ENCODE measurements at regions not wholly inside any gene's neighbourhood (a gene's known extent, or its start where the extent isn't known, plus 50 kb on each side); places are given as distances from the start of the nearest gene placed in this dataset.

DNA sequence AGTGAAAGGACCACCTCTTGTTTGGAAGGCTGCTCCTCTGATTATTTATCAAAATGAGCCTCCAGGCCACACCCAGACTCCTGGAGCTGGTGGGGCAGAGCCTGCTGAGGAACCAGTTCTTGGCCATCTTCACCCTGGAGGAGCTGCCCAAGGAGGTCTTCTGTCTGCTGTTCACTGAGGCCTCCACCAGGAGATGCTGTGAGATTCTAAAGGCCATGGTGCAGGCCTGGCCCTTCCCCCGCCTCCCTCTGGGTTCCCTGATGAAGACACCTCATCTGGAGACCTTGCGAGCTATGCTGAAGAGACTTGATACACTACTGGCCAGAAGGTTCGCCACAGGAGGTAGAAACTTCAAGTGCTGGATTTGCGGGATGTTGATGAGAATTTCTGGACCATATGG is 61.7 kb upstream of the GJA8 start:
- Histone ChIP-seq H3K9me3 (no peaks in the 10 kb centered on the region), H3K27ac (no peak overlapping the region), H3K27me3 (replicated peaks in 1 of 7) (peaks cover 0 to 5% (median 0%) of the 10 kb centered on the region in 7 donors), H3K4me1 (no peaks in the 10 kb centered on the region), H3K36me3 (no peaks in the 10 kb centered on the region), H3K4me3 (no peak overlapping the region)
- intact Hi-C loops (cut with DNase I; ENCODE audit: low total_unique reads) = no loop called here
- no peak for DNase-seq
- 70 to 99% (median 94%) methylated on average over 4 of the region's 4 CpGs for WGBS, 5 donors
- no peak for TF ChIP-seq POLR2AphosphoS5 (IDR thresholded peaks at IDR 0.05)
- no peak for TF ChIP-seq POLR2A (IDR thresholded peaks at IDR 0.05)
- TF ChIP-seq, protein P1, sequence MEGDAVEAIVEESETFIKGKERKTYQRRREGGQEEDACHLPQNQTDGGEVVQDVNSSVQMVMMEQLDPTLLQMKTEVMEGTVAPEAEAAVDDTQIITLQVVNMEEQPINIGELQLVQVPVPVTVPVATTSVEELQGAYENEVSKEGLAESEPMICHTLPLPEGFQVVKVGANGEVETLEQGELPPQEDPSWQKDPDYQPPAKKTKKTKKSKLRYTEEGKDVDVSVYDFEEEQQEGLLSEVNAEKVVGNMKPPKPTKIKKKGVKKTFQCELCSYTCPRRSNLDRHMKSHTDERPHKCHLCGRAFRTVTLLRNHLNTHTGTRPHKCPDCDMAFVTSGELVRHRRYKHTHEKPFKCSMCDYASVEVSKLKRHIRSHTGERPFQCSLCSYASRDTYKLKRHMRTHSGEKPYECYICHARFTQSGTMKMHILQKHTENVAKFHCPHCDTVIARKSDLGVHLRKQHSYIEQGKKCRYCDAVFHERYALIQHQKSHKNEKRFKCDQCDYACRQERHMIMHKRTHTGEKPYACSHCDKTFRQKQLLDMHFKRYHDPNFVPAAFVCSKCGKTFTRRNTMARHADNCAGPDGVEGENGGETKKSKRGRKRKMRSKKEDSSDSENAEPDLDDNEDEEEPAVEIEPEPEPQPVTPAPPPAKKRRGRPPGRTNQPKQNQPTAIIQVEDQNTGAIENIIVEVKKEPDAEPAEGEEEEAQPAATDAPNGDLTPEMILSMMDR (IDR thresholded peaks at IDR 0.05 in 8 of 11, conservative IDR thresholded peaks at IDR 0.05 in 3 of 11) = no peak

DNA sequence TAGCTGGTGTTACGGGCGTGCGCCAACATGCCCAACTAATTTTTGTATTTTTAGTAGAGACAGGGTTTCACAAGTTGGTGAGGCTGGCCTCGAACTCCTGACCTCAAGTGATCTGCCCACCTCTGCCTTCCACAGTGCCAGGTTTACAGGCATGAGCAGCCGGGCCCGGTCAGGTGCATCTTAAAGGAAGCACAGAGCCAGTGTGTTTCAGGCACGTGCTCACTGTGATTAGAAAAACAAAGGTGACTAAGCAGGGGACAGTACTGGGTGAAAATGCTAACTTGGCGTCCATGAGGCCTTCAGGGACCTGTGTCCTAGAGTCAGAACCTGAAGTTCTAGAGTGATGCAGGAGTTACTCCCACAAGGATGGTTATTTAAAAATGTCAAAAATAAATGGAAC is 60.0 kb upstream of the GJA8 start:
- no peaks in the 10 kb centered on the region for H3K9me3 ChIP-seq
- H3K4me1 ChIP-seq = no peaks in the 10 kb centered on the region
- H3K36me3 ChIP-seq = no peaks in the 10 kb centered on the region
- no peak overlapping the region for H3K4me3 ChIP-seq
- H3K27ac ChIP-seq = no peak overlapping the region
- intact Hi-C loops (cut with DNase I; ENCODE audit: low total_unique reads) = no loop called here
- no peak for DNase-seq
- TF ChIP-seq POLR2AphosphoS5 (IDR thresholded peaks at IDR 0.05) (no peak), POLR2A (IDR thresholded peaks at IDR 0.05) (no peak)
- TF ChIP-seq, protein P1 (IDR thresholded peaks at IDR 0.05 in 8 of 11, conservative IDR thresholded peaks at IDR 0.05 in 3 of 11) = no peak
- 88 to 95% (median 88%) methylated on average over 8 of the region's 8 CpGs for WGBS, 5 donors
- H3K27me3 ChIP-seq (replicated peaks in 1 of 7) = no peaks in the 10 kb centered on the region

DNA sequence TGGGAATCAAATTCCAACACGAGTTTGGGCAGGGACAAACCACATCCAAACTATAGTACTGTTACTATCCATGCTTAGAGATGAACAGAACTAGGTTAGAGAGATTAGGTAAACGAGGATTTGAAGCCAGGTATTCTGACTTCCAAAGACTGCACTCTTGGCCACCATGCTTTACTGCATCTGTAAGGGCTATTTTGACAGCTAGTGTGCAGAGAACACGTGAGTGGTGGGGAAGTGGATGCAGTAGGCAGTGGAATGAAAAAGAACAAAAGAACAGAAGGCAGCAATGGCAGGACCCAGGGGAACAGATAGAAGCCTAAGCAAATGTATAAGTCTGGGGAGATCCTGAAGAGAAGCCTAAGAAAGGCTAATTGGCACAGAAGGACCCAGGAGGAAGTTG is 59.1 kb upstream of the GJA8 start:
- Histone ChIP-seq H3K4me3 (no peak overlapping the region), H3K27me3 (replicated peaks in 1 of 7) (no peaks in the 10 kb centered on the region), H3K4me1 (no peaks in the 10 kb centered on the region), H3K9me3 (no peaks in the 10 kb centered on the region), H3K27ac (no peak overlapping the region), H3K36me3 (no peaks in the 10 kb centered on the region)
- TF ChIP-seq POLR2A (IDR thresholded peaks at IDR 0.05) (no peak), POLR2AphosphoS5 (IDR thresholded peaks at IDR 0.05) (no peak)
- TF ChIP-seq, protein P1 (IDR thresholded peaks at IDR 0.05 in 8 of 11, conservative IDR thresholded peaks at IDR 0.05 in 3 of 11) = no peak
- 60 to 81% (median 71%) methylated on average over 3 of the region's 3 CpGs for WGBS, 5 donors
- no peak for DNase-seq
- intact Hi-C loops (cut with DNase I; ENCODE audit: low total_unique reads) = no loop called here

DNA sequence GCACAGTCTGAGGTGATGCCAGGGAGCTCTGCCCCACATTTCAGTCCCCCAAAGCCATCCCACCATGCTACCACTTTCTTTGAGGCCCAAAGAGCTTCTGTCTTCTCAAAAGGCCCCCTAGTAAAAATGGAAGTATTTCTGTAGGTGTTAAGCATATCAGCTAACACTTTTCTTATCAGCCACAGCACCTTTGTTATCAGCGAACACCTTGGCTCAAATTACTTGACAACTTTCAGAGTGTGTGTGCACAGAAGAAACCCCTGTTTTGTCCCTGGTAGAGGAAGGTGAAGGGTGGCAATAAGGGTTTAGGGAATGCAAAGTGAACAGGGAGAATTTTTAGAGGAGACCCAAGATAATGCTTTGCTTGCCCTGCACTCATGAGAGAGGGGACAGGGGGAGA is 54.8 kb upstream of the GJA8 start:
- H3K27me3 ChIP-seq (replicated peaks in 1 of 7) = peaks cover 0 to 5% (median 0%) of the 10 kb centered on the region in 7 donors
- WGBS, 5 donors = 73 to 91% (median 87%) methylated on average over 1 of the region's 1 CpG
- H3K36me3 ChIP-seq = no peaks in the 10 kb centered on the region
- no peaks in the 10 kb centered on the region for H3K4me1 ChIP-seq
- intact Hi-C loops (cut with DNase I; ENCODE audit: low total_unique reads) = no loop called here
- DNase-seq = no peak
- H3K4me3 ChIP-seq = no peak overlapping the region
- TF ChIP-seq POLR2A (IDR thresholded peaks at IDR 0.05) = no peak
- no peak for TF ChIP-seq POLR2AphosphoS5 (IDR thresholded peaks at IDR 0.05)
- TF ChIP-seq, protein P1 (IDR thresholded peaks at IDR 0.05 in 8 of 11, conservative IDR thresholded peaks at IDR 0.05 in 3 of 11) = no peak
- H3K9me3 ChIP-seq = no peaks in the 10 kb centered on the region
- no peak overlapping the region for H3K27ac ChIP-seq
